Nephron (organoid): ENCODE measurements at regions not wholly inside any gene's neighbourhood (a gene's known extent, or its start where the extent isn't known, plus 50 kb on each side); places are given as distances from the start of the nearest gene placed in this dataset.

Experiments
- H3K27ac Mint-ChIP-seq, 3 experiments: 2 replicates each; pipeline ENCODE4 v1.8.0; 2020; ENCODE audit warnings: mixed read lengths in 3 of 3, mild to moderate bottlenecking in 2 of 3, moderate library complexity in 1 of 3
- H3K27me3 Mint-ChIP-seq: 2 replicates; pipeline ENCODE4 v1.8.0; 2021; ENCODE audit warnings: low read depth, mild to moderate bottlenecking, moderate library complexity, mixed read lengths
- H3K36me3 Mint-ChIP-seq: 2 replicates; pipeline ENCODE4 v1.8.0; 2020; ENCODE audit warnings: low read depth, mixed read lengths
- H3K4me1 Mint-ChIP-seq: 2 replicates; pipeline ENCODE4 v1.8.0; 2020; ENCODE audit warnings: mixed read lengths
- H3K4me3 Mint-ChIP-seq, 3 experiments: 2 replicates each; pipeline ENCODE4 v1.8.0; 2020; ENCODE audit warnings: mild to moderate bottlenecking in 3 of 3, mixed read lengths in 3 of 3, moderate library complexity in 2 of 3
- H3K9me3 Mint-ChIP-seq: 2 replicates; pipeline ENCODE4 v1.8.0; 2020; ENCODE audit warnings: mixed read lengths
- CTCF ChIP-seq, 3 experiments: fragments of 200-600 bp; sonication (generic); IDR thresholded peaks; one replicate each; pipeline ENCODE4 v1.5.0; 2021; ENCODE audit warnings: antibody characterized with exemption in 3 of 3; ENCODE audit not compliant: unreplicated experiment in 3 of 3

DNA sequence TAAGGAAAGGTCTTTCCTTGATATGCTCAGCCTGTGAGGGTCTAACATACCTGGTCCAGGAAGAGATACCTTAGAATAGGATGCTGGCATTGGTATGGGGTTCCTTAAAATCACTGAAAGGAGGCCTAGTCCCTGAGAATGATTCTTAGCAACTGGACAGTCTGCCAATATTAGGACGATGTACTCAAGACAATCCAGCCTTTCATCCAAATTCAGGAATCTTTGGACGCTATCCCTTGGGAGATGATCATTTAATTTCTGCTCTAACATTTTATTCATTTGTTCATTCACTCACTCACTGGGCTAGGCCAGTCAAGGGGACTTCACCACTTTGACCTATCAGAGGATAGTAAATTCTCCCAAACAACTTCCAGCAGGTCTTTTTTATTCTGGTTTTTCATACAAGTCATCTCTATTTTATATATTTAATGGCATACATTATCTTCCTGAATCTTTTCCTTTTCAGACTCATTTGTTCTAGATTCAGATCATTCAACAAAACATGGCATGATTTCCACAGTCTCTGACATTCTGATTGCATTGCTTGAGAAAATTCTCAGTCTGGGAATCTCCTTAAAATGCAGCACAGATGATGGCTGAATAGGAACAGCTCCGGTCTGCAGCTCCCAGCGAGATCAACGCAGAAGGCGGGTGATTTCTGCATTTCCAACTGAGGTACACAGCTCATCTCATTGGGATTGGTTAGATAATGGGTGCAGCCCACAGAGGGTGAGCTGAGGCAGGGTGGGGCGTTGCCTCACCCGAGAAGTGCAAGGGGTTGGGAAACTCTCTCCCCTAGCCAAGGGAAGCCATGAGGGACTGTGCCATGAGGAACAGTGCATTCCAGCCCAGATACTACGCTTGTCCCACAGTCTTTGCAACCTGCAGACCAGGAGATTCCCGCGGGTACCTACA, 118.0 kb upstream of the PRICKLE1 start:
- H3K4me1 Mint-ChIP-seq: peaks cover 21% of the 10 kb centered on the region
- no peaks in the 10 kb centered on the region for H3K27me3 Mint-ChIP-seq
- H3K9me3 Mint-ChIP-seq: peaks cover 29% of the 10 kb centered on the region
- peaks cover 5% of the 10 kb centered on the region for H3K36me3 Mint-ChIP-seq
- H3K27ac Mint-ChIP-seq: peak overlapping the region in 2 of 3 experiments; percentile 32 to 67
- no peak for TF ChIP-seq CTCF (IDR thresholded peaks at IDR 0.05; ENCODE audit: unreplicated experiment in 3 of 3)
- H3K4me3 Mint-ChIP-seq: no peak overlapping the region

GRCh38 chr12:42706321-42706720, 116.8 kb upstream of the PRICKLE1 start:
- Mint-ChIP-seq H3K27ac (peak overlapping the region in 1 of 3 experiments; percentile 77), H3K4me1 (peaks cover 21% of the 10 kb centered on the region), H3K9me3 (peaks cover 18% of the 10 kb centered on the region), H3K36me3 (no peaks in the 10 kb centered on the region), H3K27me3 (no peaks in the 10 kb centered on the region), H3K4me3 (no peak overlapping the region)
- no peak for TF ChIP-seq CTCF (IDR thresholded peaks at IDR 0.05; ENCODE audit: unreplicated experiment in 3 of 3)

DNA sequence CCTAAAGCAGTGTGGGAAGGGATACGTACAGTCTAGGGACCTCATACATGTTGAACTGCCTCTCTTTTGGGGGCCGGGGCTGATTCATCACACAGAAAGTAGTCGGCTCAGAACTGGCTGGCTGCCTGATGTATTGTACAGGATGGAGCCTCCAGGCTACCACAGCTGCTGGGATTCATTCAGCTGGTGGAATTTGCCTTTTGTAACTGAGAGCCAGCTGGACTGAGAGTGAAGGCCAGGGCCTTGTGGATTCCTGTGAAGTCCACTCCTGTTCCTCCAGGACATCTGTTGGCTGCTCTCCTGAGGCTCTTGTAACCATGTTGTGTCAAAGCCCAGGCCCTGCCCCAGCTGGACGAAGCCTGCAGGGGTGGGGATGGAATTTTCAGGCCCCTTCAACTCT, 116.3 kb upstream of the PRICKLE1 start:
- Mint-ChIP-seq H3K4me3 (no peak overlapping the region), H3K4me1 (peaks cover 21% of the 10 kb centered on the region), H3K9me3 (peaks cover 13% of the 10 kb centered on the region), H3K27ac (peak overlapping the region in 2 of 3 experiments; percentile 37 to 77), H3K36me3 (no peaks in the 10 kb centered on the region), H3K27me3 (no peaks in the 10 kb centered on the region)
- no peak for TF ChIP-seq CTCF (IDR thresholded peaks at IDR 0.05; ENCODE audit: unreplicated experiment in 3 of 3)

GRCh38 chr12:42704810-42705401, 115.4 kb upstream of the PRICKLE1 start:
- TF ChIP-seq CTCF (IDR thresholded peaks at IDR 0.05; ENCODE audit: unreplicated experiment in 3 of 3): no peak
- Mint-ChIP-seq H3K4me3 (no peak overlapping the region), H3K27me3 (no peaks in the 10 kb centered on the region), H3K9me3 (peaks cover 6% of the 10 kb centered on the region), H3K4me1 (peaks cover 21% of the 10 kb centered on the region), H3K27ac (no peak overlapping the region), H3K36me3 (no peaks in the 10 kb centered on the region)

GRCh38 chr12:42704340-42704739, 114.8 kb upstream of the PRICKLE1 start:
- Mint-ChIP-seq H3K9me3 (peaks cover 1% of the 10 kb centered on the region), H3K27me3 (no peaks in the 10 kb centered on the region), H3K27ac (no peak overlapping the region), H3K36me3 (no peaks in the 10 kb centered on the region), H3K4me3 (no peak overlapping the region), H3K4me1 (peaks cover 21% of the 10 kb centered on the region)
- no peak for TF ChIP-seq CTCF (IDR thresholded peaks at IDR 0.05; ENCODE audit: unreplicated experiment in 3 of 3)
